Neural cell (in vitro differentiated cells): ENCODE measurements at regions not wholly inside any gene's neighbourhood (a gene's known extent, or its start where the extent isn't known, plus 50 kb on each side); places are given as distances from the start of the nearest gene placed in this dataset.

Experiments used
- EP300 ChIP-seq: fragments of 450-650 bp; conservative IDR thresholded peaks from 2 replicates; pipeline ENCODE4 v1.6.1; 2014; ENCODE audit warnings: antibody characterized with exemption, mild to moderate bottlenecking, moderate library complexity; ENCODE audit not compliant: poor library complexity, severe bottlenecking
- EZH2 ChIP-seq: fragments of 200-600, 300-800 bp; shearing (Covaris generic), sonication (generic); IDR thresholded peaks from 2 replicates; pipeline ENCODE4 v1.6.1; 2014; ENCODE audit warnings: antibody characterized with exemption, low read length, borderline replicate concordance, mild to moderate bottlenecking; ENCODE audit not compliant: insufficient read depth, poor library complexity, severe bottlenecking
- MXI1 ChIP-seq: fragments of 450-650 bp; conservative IDR thresholded peaks from 2 replicates; pipeline ENCODE4 v1.6.1; 2014; ENCODE audit warnings: antibody characterized with exemption, mild to moderate bottlenecking; ENCODE audit not compliant: poor library complexity, severe bottlenecking
- POLR2AphosphoS5 ChIP-seq: IDR thresholded peaks from 2 replicates; pipeline ENCODE4 v1.6.1; 2012
- RAD21 ChIP-seq: fragments of 450-650 bp; conservative IDR thresholded peaks from 2 replicates; pipeline ENCODE4 v1.6.1; 2014; ENCODE audit warnings: antibody characterized with exemption, mild to moderate bottlenecking, moderate library complexity
- SMC3 ChIP-seq: fragments of 450-650 bp; conservative IDR thresholded peaks from 2 replicates; pipeline ENCODE4 v1.6.1; 2014; ENCODE audit warnings: antibody characterized with exemption, mild to moderate bottlenecking, moderate library complexity; ENCODE audit not compliant: poor library complexity
- TAF1 ChIP-seq: IDR thresholded peaks from 2 replicates; pipeline ENCODE4 v1.6.1; 2012; ENCODE audit warnings: low read depth
- TF ChIP-seq, protein P1 (sequence below): fragments of 450-650 bp; IDR thresholded peaks from 2 replicates; pipeline ENCODE4 v1.5.1; 2014; ENCODE audit warnings: antibody characterized with exemption, mild to moderate bottlenecking, moderate library complexity; ENCODE audit not compliant: poor library complexity, severe bottlenecking
- TF ChIP-seq, protein P2 (sequence below): IDR thresholded peaks from 2 replicates; pipeline ENCODE4 v1.6.1; 2012; ENCODE audit warnings: borderline replicate concordance

DNA sequence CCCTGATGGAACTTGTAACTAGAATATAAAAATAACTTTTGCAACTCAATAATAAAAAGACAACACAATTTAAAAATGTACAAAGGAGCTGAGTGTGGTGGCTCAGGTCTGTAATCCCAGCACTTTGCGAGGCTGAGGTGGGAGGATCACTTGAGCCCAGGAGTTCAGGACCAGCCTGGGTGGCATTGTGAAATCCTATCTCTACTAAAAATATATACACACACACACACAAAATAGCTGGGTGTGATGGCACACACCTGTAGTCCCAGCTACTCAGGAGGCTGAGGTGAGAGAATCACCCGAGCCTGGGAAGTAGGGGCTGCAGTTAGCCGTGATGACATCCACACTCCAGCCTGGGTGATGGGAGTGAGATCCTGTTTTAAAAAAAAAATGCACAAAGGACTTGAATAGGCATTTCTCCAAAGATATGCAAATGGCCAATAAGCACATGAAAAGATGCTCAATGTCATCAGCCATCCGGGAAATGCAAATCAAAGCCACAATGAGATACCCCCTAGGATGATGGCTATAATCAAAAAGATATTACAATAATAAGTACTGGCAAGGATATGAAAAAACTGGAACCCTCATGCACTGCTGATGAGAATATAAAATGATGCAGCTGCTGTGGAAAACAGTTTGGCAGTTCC lies 59.8 kb upstream of the SEPTIN5 start:
- TF ChIP-seq, protein P1, sequence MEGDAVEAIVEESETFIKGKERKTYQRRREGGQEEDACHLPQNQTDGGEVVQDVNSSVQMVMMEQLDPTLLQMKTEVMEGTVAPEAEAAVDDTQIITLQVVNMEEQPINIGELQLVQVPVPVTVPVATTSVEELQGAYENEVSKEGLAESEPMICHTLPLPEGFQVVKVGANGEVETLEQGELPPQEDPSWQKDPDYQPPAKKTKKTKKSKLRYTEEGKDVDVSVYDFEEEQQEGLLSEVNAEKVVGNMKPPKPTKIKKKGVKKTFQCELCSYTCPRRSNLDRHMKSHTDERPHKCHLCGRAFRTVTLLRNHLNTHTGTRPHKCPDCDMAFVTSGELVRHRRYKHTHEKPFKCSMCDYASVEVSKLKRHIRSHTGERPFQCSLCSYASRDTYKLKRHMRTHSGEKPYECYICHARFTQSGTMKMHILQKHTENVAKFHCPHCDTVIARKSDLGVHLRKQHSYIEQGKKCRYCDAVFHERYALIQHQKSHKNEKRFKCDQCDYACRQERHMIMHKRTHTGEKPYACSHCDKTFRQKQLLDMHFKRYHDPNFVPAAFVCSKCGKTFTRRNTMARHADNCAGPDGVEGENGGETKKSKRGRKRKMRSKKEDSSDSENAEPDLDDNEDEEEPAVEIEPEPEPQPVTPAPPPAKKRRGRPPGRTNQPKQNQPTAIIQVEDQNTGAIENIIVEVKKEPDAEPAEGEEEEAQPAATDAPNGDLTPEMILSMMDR: no peak
- TF ChIP-seq POLR2AphosphoS5 (no peak), EZH2 (no peak), TAF1 (no peak), RAD21 (no peak), SMC3 (no peak), EP300 (no peak), MXI1 (no peak)
- TF ChIP-seq, protein P2, sequence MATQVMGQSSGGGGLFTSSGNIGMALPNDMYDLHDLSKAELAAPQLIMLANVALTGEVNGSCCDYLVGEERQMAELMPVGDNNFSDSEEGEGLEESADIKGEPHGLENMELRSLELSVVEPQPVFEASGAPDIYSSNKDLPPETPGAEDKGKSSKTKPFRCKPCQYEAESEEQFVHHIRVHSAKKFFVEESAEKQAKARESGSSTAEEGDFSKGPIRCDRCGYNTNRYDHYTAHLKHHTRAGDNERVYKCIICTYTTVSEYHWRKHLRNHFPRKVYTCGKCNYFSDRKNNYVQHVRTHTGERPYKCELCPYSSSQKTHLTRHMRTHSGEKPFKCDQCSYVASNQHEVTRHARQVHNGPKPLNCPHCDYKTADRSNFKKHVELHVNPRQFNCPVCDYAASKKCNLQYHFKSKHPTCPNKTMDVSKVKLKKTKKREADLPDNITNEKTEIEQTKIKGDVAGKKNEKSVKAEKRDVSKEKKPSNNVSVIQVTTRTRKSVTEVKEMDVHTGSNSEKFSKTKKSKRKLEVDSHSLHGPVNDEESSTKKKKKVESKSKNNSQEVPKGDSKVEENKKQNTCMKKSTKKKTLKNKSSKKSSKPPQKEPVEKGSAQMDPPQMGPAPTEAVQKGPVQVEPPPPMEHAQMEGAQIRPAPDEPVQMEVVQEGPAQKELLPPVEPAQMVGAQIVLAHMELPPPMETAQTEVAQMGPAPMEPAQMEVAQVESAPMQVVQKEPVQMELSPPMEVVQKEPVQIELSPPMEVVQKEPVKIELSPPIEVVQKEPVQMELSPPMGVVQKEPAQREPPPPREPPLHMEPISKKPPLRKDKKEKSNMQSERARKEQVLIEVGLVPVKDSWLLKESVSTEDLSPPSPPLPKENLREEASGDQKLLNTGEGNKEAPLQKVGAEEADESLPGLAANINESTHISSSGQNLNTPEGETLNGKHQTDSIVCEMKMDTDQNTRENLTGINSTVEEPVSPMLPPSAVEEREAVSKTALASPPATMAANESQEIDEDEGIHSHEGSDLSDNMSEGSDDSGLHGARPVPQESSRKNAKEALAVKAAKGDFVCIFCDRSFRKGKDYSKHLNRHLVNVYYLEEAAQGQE: no peak
